ENCODE measurements at regions not wholly inside any gene's neighbourhood (a gene's known extent, or its start where the extent isn't known, plus 50 kb on each side); places are given as distances from the start of the nearest gene placed in this dataset.

DNA sequence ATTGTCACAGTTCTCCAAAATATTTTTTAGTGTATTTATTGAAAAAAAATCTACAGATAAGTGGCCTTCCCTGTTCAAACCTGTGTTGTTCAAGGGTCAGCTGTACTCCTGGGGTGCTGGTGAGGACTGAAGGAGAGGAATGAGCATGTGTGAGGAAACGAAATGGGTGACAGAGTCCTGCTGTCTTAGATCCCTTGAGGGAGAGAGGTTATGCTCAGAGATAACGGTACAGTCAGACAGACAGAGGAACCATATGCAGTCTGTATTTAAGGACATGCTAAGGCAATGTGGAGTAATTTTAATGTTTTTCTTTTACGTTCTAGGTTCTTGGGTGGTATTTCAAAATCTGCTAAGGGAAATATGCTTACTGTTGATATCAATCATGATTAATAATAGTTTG is 352.9 kb upstream of the RGS6 start:
- TF ChIP-seq TAF1 (IDR thresholded peaks at IDR 0.05; ENCODE audit: borderline replicate concordance, insufficient read depth, low read length) (no peak), SIN3A (IDR thresholded peaks at IDR 0.05; ENCODE audit: borderline replicate concordance, insufficient read depth, low read length) (no peak), FOXP2 (optimal IDR thresholded peaks at IDR 0.05; ENCODE audit: borderline replicate concordance, extremely low read depth, extremely low read length, insufficient read depth) (no peak), POLR2AphosphoS5 (IDR thresholded peaks at IDR 0.05; ENCODE audit: low read depth, low read length) (no peak)
- TF ChIP-seq, protein P1, sequence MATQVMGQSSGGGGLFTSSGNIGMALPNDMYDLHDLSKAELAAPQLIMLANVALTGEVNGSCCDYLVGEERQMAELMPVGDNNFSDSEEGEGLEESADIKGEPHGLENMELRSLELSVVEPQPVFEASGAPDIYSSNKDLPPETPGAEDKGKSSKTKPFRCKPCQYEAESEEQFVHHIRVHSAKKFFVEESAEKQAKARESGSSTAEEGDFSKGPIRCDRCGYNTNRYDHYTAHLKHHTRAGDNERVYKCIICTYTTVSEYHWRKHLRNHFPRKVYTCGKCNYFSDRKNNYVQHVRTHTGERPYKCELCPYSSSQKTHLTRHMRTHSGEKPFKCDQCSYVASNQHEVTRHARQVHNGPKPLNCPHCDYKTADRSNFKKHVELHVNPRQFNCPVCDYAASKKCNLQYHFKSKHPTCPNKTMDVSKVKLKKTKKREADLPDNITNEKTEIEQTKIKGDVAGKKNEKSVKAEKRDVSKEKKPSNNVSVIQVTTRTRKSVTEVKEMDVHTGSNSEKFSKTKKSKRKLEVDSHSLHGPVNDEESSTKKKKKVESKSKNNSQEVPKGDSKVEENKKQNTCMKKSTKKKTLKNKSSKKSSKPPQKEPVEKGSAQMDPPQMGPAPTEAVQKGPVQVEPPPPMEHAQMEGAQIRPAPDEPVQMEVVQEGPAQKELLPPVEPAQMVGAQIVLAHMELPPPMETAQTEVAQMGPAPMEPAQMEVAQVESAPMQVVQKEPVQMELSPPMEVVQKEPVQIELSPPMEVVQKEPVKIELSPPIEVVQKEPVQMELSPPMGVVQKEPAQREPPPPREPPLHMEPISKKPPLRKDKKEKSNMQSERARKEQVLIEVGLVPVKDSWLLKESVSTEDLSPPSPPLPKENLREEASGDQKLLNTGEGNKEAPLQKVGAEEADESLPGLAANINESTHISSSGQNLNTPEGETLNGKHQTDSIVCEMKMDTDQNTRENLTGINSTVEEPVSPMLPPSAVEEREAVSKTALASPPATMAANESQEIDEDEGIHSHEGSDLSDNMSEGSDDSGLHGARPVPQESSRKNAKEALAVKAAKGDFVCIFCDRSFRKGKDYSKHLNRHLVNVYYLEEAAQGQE (IDR thresholded peaks at IDR 0.05; ENCODE audit: insufficient read depth in 1 of 2, low read depth in 2 of 2, low read length in 2 of 2): no peak

DNA sequence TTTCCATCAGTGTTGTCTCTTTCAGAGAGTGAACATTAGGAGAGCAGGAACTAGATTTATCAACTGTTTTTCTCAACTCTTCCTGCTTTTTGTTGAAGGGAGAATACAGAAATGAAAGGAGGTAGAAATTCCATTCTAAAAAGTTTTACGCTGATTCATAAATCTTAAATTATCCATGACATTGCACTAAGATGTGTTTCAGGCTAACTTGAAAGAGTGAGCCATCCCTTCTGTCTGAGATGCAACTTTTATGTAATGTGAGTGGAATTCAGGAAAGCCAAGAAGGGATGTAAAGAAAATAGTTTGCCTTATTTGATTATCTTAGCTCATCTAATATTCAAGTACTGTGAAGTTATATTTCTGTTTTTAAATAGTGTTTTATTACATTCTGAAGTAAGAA is 349.5 kb upstream of the RGS6 start:
- TF ChIP-seq TAF1 (IDR thresholded peaks at IDR 0.05; ENCODE audit: borderline replicate concordance, insufficient read depth, low read length) (no peak), FOXP2 (optimal IDR thresholded peaks at IDR 0.05; ENCODE audit: borderline replicate concordance, extremely low read depth, extremely low read length, insufficient read depth) (no peak), SIN3A (IDR thresholded peaks at IDR 0.05; ENCODE audit: borderline replicate concordance, insufficient read depth, low read length) (no peak), POLR2AphosphoS5 (IDR thresholded peaks at IDR 0.05; ENCODE audit: low read depth, low read length) (no peak)
- TF ChIP-seq, protein P1 (IDR thresholded peaks at IDR 0.05; ENCODE audit: insufficient read depth in 1 of 2, low read depth in 2 of 2, low read length in 2 of 2): no peak

DNA sequence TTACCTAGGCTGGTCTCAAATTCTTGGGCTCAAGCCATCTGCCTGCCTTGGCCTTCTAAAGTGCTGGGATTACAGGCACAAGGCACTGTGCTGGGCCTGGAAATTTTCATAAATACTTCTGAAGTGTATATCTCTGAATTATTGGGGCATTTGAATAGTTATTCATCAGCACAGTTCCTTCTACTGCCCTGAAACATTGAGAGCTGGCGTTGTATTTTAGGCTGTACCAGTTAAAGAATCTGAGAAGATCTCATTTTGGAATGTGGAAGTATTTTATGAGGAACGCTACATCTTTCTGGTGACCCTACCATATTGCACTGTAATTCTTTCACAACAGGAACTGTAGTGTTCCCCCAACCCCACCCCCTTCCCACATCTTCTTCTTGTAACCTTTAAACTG is 349.0 kb upstream of the RGS6 start:
- TF ChIP-seq, protein P1 (IDR thresholded peaks at IDR 0.05; ENCODE audit: insufficient read depth in 1 of 2, low read depth in 2 of 2, low read length in 2 of 2): no peak
- TF ChIP-seq FOXP2 (optimal IDR thresholded peaks at IDR 0.05; ENCODE audit: borderline replicate concordance, extremely low read depth, extremely low read length, insufficient read depth): no peak
- TF ChIP-seq POLR2AphosphoS5 (IDR thresholded peaks at IDR 0.05; ENCODE audit: low read depth, low read length): no peak

DNA sequence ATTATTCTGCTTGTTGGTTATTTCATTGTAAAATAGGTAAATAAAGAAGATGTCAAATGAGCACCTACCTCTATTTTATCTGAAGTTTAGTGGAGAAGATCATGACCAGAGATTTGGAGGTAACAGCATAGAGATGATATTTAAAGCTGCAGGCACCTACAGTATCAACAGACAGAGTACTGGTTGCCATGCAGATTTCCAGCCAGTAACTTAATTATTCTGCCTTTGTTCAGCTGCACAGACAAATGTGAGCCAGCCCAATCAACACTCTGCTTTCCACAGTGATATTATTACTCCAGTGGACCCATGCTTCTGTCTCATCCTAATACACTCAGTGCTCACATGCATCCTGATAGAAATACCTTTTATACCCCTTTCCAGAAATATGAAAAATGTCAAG is 348.5 kb upstream of the RGS6 start:
- TF ChIP-seq POLR2AphosphoS5 (IDR thresholded peaks at IDR 0.05; ENCODE audit: low read depth, low read length) (no peak), FOXP2 (optimal IDR thresholded peaks at IDR 0.05; ENCODE audit: borderline replicate concordance, extremely low read depth, extremely low read length, insufficient read depth) (no peak), SIN3A (IDR thresholded peaks at IDR 0.05; ENCODE audit: borderline replicate concordance, insufficient read depth, low read length) (no peak), TAF1 (IDR thresholded peaks at IDR 0.05; ENCODE audit: borderline replicate concordance, insufficient read depth, low read length) (no peak)
- TF ChIP-seq, protein P1 (IDR thresholded peaks at IDR 0.05; ENCODE audit: insufficient read depth in 1 of 2, low read depth in 2 of 2, low read length in 2 of 2): no peak

DNA sequence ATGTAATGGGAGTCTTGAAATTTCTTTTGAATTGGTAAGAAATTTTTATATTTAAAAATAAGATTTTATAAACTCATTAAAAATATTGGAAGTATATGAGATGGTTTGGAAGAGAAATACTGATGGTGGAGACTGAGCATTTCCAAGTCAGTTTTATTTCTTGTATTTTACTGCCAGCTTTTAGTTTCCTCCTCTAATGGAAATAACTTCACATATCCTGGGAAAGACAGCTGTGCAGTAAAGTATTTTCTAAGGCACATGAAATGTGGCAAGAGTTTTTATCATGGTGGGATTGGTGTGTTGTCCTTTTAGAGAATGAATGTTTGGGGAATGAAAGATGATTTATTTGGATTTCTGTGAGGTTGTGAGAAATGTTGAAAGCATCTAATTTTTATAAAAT is 346.9 kb upstream of the RGS6 start:
- TF ChIP-seq TAF1 (IDR thresholded peaks at IDR 0.05; ENCODE audit: borderline replicate concordance, insufficient read depth, low read length) (no peak), FOXP2 (optimal IDR thresholded peaks at IDR 0.05; ENCODE audit: borderline replicate concordance, extremely low read depth, extremely low read length, insufficient read depth) (no peak), POLR2AphosphoS5 (IDR thresholded peaks at IDR 0.05; ENCODE audit: low read depth, low read length) (no peak), SIN3A (IDR thresholded peaks at IDR 0.05; ENCODE audit: borderline replicate concordance, insufficient read depth, low read length) (no peak)
- TF ChIP-seq, protein P1 (IDR thresholded peaks at IDR 0.05; ENCODE audit: insufficient read depth in 1 of 2, low read depth in 2 of 2, low read length in 2 of 2): no peak
